ENCODE measurements at regions not wholly inside any gene's neighbourhood (a gene's known extent, or its start where the extent isn't known, plus 50 kb on each side); places are given as distances from the start of the nearest gene placed in this dataset.

DNA sequence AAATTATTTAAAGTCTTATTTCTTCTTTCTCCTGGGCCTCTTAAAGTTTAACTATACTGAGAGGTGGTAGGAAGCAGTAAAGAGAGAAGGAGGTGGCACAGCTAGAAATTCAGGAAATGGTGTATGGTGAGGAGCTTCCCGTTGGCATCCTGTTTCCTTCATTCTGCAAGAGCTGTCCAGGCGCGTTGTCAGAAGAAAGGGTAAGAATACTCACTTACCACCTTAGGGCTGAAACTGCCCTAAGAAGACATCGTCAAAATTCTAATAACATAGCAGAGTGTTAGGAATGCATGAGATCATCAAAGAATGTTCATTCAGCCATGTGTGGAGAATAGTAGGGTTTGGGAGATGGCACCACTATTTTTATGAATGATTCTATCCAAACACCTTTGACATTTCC lies 699.6 kb downstream of the MCTP2 start:
- TF ChIP-seq CTCF (IDR thresholded peaks at IDR 0.05; ENCODE audit: borderline replicate concordance, extremely low read depth, low read length, poor library complexity, severe bottlenecking) (no peak), EZH2 (IDR thresholded peaks at IDR 0.05; ENCODE audit: borderline replicate concordance, low read depth, low read length, severe bottlenecking) (no peak)
